GM21423 (cell line): ENCODE measurements at regions not wholly inside any gene's neighbourhood (a gene's known extent, or its start where the extent isn't known, plus 50 kb on each side); places are given as distances from the start of the nearest gene placed in this dataset.

Source experiments
- ATAC-seq: cut with Tn5 transposase; IDR thresholded peaks from one replicate; pipeline ENCODE4 v1.9.1; 2021; ENCODE audit warnings: mild to moderate bottlenecking, moderate library complexity; ENCODE audit not compliant: unreplicated experiment

- ATAC-seq: no peak
Observed at GRCh38 chr17:69936996-69937395, 138.0 kb upstream of the KCNJ16 start.

- ATAC-seq: no peak
Observed at GRCh38 chr17:69943058-69943457, 132.0 kb upstream of the KCNJ16 start.

DNA sequence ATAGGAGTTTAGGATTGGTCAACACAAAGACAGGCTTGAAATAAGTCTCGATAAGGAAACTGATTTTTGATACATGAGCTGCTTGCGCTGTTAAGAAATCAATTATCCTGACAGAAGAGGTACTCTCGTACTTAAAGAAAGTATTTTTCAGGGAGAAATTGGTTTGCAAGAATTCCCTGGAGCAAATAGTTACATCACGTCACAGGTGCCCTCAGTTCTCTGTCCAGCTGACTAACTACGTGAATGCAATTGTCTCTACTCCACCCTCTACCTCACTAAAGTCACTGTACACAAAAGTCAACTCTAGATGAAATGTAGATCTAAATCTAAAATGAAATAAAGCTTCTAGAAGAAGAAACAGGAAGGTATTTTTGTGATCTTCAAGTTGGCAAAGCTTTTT is 130.6 kb upstream of the KCNJ16 start:
- no peak for ATAC-seq

DNA sequence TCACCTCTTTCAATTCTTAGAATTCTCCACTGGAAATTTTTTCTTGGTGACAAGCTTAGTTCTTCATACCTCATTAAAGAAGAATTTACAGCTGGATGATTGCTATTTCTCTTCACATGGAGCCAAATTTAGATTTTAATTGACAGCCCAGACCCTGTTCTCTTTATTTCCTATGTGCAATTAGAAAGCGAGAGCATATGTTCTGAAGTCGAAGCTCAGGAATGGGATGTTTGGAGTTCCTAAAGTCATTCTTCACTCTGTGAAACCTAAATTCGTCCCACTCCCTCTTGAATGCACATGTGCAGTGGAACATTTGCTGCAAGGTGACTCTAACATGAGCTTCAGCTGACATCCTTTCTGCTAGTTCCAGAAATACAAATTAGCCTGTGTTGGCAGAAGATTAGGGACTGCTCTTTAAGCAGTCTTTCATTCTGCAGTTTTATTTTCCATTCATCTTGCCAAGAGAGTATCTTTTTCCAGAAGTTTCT is 129.3 kb upstream of the KCNJ16 start:
- no peak for ATAC-seq

DNA sequence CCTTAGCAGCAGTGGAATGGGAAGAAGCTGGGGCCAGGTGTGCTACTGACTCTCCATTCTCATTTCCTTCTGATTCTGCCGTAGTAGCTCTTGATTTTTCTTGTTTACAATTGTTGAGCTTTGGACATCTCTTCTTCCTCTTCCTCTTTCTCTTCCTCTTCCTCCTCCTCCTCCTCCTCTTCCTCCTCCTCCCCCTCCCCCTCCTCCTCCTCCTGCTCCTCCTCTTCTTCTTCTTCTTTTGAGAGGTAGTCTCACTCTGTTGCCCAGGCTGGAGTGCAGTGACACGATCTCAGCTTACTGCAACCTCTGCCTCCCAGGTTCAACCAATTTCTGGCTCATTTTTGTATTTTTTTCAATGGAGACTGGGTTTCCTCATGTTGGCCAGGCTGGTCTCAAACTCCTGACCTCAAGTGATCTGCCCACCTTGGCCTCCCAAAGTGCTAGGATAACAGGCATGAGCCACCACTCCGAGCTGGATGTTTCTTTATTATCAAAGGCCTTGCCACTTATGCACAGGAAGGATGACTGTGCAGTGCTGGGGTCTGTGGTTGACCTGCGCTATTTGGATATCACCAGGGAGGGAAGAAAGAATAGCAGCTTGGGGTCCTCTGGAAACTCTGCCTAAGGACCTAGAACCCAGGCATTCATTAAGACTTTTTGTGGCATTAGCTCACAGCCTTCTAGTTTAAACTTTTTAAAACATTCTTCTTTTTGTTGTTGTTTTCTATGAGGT is 127.8 kb upstream of the KCNJ16 start:
- no peak for ATAC-seq

DNA sequence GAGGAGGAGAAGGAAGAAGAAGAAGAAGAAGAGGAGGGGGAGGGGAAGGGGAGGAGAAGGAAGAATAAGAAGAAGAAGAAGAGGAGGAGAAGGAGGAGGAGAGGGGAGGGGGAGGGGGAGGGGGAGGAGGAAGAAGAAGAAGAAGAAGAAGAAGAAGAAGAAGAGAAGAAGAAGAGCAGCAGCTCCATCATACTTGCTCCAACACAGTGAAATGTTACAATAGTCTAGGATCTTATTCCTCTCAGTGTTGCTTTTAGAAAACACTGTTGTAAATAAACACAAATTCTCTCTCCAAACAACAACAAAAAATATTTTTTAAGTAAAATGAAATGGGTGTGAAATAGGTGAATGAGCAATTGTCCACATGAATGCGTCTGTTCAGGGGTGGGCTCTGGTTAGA is 126.6 kb upstream of the KCNJ16 start:
- no peak for ATAC-seq

GRCh38 chr17:69949496-69949895 is 125.5 kb upstream of the KCNJ16 start:
- no peak for ATAC-seq

DNA sequence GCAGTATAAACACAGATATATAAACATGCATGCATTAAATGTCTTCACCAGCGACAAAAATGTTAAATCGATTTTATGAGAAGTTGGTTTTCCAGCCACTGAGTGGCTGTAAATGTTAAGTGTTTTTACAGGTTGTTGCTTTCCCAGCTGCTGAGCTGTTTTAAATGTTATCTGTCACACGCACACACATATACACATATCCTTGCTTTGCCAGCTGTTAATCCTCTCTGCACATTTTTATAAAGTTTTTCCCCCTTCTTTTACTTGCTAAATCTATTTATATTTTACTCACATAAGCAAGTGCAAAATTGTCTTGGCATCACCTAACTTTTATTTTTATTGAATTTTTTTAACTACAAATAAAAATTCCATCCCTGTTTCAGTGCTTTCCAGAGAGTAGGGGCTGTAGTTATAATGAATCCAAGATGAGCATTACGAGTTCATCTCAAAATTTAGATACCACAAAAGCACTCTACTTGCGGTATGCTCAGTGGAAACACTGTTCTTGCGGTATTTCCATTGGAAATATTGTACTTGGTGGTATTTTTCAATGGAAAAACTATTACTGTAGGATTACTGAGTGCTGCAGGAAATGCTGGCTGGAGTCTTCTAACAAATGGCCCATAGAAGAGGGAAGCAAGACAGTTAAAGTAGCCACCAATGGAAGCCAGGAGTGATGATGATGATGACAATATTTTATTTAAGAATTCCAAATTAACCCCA is 124.9 kb upstream of the KCNJ16 start:
- no peak for ATAC-seq

DNA sequence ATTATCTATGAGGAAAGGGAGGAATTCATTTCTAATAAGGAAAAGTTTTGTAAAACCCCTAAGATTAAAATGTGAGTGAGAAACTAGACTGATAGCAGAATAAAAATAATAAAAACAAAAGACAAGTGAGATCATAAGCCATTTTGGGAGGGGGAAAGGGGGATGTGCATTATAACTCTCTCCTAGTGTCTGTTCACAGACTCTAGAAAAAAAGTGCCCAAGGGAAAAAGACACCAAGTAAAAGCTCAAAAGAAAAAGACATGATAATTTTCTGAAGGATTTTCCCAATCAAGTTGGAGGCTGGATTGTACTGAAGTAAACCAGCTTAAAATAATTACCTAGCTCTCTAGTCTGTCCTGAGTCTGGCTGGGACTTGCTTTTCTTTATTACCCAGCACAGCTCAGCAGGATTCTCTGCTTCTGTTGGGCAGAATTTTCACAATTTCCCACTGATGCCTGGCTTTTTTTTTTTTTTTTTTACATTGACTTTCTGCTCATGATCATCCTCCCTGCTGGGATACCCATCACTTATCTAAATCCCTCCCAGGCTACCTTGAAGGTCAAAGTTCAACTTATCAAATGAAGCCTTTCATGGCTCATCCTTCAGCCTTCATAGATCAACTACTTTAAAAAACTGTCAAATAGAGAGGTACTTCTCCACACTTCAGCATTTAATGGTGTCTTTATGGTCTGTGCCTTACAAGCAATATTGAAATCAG is 124.2 kb upstream of the KCNJ16 start:
- no peak for ATAC-seq

GRCh38 chr17:69954241-69954925 is 120.6 kb upstream of the KCNJ16 start:
- ATAC-seq: no peak

GRCh38 chr17:69958063-69958462 is 117.0 kb upstream of the KCNJ16 start:
- no peak for ATAC-seq

- ATAC-seq: no peak
Observed at GRCh38 chr17:69959283-69959682, 115.7 kb upstream of the KCNJ16 start.

GRCh38 chr17:69960755-69961154 is 114.3 kb upstream of the KCNJ16 start:
- no peak for ATAC-seq

DNA sequence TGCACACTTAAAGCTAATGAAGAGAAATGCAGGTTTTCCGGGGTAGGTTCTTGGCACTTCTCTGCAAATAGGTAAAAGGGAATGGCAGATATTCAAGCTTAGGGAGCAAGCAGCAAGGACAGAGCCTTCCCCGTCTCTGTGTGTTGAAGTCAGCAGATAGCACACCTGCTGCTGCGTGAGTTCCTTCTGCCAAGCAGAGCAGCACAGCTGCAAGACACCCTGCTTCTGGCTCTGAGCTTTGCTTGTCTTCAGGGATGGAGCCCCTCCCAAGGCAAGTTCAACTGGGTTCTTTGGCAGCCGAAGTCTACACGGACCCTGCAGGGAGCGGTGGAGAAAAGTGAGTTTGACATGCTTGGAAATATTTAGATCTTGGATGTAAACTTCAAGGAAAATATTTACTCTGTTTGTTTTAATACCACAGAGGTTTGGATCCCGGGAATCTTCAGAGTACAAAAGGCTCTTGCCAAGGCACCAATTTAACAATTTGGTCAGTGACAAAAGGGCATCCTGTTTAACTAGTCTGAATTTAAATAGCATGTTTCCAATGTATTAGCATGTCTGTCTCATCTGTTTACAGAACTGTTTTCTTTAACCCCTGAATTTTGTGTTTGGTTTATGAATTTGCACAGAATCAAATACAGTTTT is 113.4 kb upstream of the KCNJ16 start:
- ATAC-seq: no peak

GRCh38 chr17:69962436-69962995 is 112.5 kb upstream of the KCNJ16 start:
- ATAC-seq: no peak

GRCh38 chr17:69967910-69968411 is 107.1 kb upstream of the KCNJ16 start:
- no peak for ATAC-seq

DNA sequence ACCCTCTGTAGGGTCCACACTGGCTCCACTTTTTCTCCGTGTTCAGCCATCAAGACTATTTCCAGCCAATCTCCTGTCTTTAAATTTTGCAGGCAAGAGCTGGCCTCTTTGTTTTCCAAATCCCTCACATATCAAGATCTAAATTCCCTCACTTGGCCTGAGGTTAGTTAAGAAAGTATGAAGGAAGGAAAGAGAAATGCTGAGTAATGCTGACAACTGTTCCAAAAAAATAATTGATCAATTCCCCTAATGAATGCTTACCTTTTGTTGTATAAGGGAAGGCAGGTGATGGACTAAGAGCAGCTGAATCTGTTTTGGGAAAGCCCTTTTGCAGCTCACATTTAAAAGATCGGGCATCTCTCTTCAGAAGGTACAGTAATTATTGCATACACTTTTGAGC is 105.1 kb upstream of the KCNJ16 start:
- ATAC-seq: no peak

DNA sequence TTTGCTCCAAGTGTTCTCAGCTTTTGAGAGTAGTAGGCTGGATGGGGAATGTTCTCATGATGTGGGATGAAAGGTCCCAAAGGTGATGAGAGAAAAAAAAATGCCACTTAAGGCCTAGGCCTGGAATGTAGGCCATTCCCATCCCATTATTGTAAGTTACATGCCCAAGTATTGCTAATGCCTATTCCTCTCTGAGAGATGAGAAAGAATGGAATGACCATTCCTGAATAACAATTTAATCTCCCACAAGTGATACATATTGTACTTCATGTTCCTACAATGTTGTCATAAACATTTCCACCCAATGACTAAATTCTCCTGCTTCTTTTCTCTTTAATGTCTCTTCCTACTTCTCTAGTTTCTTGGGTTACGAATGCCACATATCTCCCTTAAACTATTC is 102.8 kb upstream of the KCNJ16 start:
- ATAC-seq: no peak

DNA sequence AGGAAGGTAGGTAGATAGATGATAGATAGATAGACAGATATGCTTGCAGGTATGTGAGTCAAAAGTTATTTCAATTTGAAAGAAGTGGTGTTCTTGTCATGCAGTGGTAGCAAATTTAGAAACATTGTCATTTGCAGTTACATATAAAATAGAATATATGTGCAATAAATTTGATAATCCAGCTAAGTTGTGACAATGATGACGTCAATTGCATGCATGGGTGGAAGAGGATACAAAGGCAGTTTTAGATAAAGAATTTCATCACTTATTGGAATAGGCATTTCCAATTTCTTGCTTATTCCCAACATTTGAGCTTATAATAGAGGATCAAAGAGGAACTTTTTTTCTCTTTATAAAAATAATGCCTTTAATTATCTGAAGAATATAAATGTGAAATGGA is 99.2 kb upstream of the KCNJ16 start:
- ATAC-seq: no peak

GRCh38 chr17:69978056-69978646 is 96.9 kb upstream of the KCNJ16 start:
- no peak for ATAC-seq
